ENCODE measurements at regions not wholly inside any gene's neighbourhood (a gene's known extent, or its start where the extent isn't known, plus 50 kb on each side); places are given as distances from the start of the nearest gene placed in this dataset.

GRCh38 chr2:196318517-196319377 lies 147.4 kb upstream of the STK17B start:
- DNase-seq: no peak

GRCh38 chr2:196322973-196323810 lies 151.8 kb upstream of the STK17B start:
- no peak for DNase-seq

DNA sequence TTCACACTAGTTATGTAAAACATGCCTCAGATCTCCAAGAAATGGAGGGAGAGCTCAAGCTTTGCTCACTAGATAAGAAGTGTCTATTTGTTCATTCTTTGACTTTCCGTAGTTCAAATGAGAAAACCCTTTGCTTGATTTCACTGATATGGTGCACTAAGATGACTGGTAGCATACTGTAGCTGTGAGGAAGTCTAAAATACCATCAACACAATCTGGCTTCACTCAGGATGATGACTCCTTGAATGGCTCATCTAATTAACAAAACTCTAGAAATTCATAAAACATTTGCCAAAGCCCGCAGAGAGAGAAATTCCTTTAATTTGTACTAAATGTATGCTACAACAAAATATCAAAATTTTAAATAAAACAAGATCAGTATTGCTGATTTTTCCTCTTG lies 152.8 kb upstream of the STK17B start:
- no peak for DNase-seq

- no peak for DNase-seq
Measured at GRCh38 chr2:196328088-196328680, 156.8 kb upstream of the STK17B start.

GRCh38 chr2:196329959-196330358 lies 158.6 kb upstream of the STK17B start:
- no peak for DNase-seq

DNA sequence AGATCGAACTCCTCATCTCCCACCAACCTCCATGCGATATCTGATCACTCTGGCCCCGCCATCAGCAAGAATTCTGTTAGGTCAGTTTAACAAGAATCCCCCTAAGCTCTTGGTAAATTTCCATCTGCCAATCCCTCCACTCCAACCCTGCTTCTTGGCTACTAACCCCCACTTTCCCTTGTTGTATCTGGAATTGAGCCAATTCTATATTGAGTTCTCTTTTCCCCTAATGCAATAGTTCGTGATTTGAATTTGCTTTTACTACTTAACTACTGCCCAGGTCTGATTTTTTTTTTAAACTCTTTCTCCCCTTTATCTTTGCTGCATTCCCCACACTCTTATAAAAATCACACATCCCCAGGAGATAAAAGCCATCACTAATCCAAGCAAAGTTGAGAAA lies 159.3 kb upstream of the STK17B start:
- no peak for DNase-seq

GRCh38 chr2:196331143-196331542 lies 159.8 kb upstream of the STK17B start:
- no peak for DNase-seq

- DNase-seq: no peak
Measured at GRCh38 chr2:196331851-196332250, 160.5 kb upstream of the STK17B start.

- DNase-seq: no peak
Measured at GRCh38 chr2:196333397-196333796, 162.0 kb upstream of the STK17B start.

- no peak for DNase-seq
Measured at GRCh38 chr2:196334710-196335109, 163.3 kb upstream of the STK17B start.

DNA sequence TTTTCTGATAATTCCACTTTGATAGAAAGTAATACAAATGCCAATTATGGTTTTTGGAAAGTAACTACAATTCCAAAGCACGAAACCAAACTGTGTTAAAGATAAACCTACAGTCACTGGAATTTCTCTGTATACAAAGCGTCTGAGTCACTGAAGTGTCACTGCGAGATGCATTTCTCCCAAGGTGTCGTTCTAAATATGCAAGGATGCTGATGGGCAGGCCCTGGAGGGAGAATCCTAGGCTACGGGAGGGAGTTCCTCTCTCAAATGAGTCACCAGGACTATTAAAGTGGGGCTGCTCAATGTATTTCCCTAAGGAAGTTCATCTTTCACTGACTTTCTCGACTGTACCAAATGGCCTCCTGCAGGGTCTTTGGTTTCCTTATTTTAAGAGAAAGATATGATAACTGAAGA lies 163.8 kb upstream of the STK17B start:
- DNase-seq: no peak

GRCh38 chr2:196336207-196336606 lies 164.8 kb upstream of the STK17B start:
- DNase-seq: no peak

- no peak for DNase-seq
Measured at GRCh38 chr2:196336715-196337114, 165.3 kb upstream of the STK17B start.

DNA sequence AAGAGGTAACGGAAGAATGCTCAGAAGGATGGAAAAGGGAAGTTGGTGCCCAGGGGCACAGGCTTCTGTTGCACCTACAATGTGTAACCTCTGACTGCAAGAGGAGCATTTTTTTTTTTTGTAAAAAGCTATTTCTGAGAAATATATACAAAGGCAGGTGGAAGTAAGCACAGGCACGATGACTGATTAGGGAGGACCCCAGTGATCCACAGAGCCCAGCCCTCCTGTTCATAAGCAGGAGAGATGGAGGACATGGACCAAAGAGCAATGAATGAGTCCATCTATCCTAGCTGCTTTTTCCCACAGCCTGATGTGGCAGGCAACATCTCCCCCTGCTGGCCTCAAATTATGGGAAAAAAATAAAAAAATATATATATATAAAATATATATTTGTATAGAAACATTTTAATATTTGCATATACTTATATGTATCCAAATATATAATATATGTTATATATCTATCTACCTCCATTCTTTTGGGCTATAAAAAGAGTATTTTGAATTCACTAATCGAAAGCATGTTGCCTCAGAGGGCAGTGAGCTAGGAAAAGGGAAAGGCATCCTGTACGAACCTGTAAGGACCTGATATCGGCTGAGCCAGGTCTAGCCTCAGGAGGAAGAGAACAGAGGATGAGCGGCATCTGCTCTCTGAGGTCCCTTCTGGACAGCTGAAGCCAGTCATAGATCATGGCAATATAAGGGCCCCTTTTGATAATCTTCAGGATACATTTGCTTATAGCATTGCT lies 166.0 kb upstream of the STK17B start:
- peak; percentile 3 for DNase-seq

- DNase-seq: no peak
Measured at GRCh38 chr2:196338440-196338839, 167.1 kb upstream of the STK17B start.

GRCh38 chr2:196341277-196341841 lies 170.0 kb upstream of the STK17B start:
- DNase-seq: no peak

DNA sequence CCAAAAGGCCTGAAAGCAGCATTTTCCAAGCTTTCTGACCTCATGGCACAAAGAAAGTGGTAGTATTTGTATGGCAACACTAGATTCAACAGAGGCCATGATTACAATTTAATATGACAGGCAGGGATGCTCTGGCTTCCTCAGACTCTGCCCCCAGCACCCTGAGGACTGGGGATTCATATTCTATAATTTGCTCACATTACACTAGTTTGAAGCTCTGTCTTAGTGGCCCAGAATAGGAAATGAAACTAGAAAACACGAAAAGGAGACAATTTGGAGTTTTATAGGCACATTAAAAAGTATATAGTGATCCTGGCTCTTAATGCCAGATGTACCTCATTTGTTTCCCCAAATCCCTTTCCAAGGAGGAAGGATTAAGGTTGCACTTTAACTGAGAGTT lies 173.0 kb upstream of the STK17B start:
- DNase-seq: no peak

DNA sequence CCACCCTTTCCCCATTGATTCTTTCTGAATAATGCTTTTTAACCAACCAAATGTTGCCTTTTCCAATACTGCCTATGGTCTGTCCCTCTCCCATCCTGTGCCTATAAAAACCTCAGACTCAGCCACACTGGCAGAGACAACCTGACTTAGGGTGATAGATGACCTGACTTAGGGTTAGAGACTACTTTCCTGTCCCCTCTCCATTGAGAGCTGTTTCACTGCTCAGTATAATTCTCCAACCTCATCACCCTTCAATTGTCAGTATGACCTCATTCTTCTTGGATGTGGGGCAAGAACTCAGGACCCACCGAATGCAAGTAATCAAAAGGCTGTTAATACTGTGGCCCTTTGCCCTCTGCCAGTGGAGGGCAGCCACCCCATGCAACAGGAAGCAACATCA lies 182.3 kb upstream of the STK17B start:
- no peak for DNase-seq

GRCh38 chr2:196354186-196354585 lies 182.8 kb upstream of the STK17B start:
- DNase-seq: no peak

GRCh38 chr2:196356332-196356731 lies 185.0 kb upstream of the STK17B start:
- DNase-seq: no peak

- no peak for DNase-seq
Measured at GRCh38 chr2:196360650-196361049, 189.3 kb upstream of the STK17B start.

DNA sequence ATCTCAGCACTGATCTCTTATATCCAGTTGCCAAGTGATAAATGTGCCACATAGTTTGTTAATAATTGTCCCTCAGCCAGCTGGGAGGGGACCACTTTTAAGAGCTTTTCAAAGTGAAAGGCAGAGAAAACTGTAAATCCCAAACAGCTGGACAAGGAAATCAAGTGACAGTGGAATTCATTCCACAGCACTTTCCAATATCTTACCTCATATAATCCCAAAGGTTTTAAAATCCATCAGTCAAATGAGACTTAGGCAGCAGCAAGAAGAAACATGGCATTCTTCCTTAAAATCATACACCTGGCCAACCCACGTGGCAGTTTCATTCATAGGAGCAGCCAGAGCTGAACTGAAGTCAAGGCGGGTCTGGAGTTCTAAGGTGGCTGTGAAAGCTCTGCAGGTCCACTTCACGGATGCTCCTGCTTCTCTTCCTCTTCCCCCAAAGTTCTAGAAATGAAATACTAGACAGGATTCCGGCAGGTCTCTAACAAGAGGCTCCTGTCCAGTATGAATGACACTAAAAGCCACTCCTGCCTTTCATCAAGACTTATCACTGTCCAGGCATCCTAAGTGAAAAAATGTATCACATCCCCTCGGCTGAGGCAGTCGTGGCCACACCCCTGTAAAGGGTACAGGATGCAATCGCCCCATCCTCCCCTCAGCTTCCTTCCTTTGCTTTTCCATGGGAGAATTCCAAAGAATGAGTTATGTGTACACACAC lies 190.4 kb upstream of the STK17B start:
- no peak for DNase-seq
